GM21390 (cell line): ENCODE measurements at regions not wholly inside any gene's neighbourhood (a gene's known extent, or its start where the extent isn't known, plus 50 kb on each side); places are given as distances from the start of the nearest gene placed in this dataset.

ENCODE experiments used
- ATAC-seq: cut with Tn5 transposase; IDR thresholded peaks from one replicate; pipeline ENCODE4 v1.9.1; 2021; ENCODE audit not compliant: unreplicated experiment

DNA sequence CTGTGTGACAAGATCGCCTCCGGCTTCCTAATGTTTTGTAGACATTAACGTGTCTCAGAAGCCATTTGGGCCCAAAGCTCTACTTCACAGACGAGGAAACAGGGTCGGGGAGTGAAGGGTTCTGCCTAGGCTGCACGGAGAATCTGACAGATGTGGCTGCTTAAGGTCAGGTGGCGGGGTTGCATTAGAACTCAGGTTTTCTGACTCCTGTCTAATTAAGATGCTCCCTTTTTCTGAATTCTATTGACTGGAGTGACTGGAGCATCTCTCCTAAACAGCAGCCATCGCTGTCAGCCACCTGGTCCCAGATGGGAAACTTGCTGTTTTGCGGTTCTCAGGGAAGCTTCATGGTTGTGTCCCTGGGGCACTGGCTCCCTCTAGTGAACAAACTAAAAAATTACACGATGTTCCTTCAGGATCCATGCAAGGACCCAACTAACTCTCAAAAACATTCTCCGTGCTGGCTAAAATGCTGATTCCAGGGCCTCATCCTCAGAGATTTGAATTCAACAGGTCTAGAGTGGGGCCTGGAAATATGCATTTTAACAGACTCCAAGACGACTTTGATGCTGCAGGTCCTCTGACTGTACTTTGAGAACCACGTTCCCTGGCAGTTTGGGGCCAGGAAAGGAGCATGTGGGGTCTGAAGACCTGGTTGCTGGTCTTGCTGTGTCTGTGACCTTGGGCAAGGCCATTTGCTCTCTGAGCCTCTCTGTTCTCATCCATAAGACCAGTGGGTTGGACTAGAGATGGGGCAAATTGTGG lies 117.4 kb downstream of the IRF8 start:
- ATAC-seq: no peak

DNA sequence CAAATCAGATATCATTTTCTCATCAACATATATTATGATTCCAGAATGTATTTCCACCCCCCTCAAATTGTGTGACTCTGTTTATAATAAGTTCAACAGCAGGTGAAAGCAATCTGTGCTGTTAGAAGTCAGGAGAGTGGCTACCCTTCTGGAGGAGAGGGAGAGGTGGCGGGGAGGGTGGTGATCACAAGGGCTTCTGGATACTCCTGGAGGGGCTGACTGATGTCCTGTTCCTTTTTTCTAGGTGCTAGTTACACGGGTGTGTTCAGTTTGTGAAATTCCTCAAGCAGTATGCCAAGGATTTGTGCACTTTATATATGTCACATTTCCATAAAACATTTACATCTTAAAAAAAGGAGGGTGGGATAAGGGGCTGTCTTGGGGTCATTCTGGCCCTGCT lies 119.1 kb downstream of the IRF8 start:
- no peak for ATAC-seq

DNA sequence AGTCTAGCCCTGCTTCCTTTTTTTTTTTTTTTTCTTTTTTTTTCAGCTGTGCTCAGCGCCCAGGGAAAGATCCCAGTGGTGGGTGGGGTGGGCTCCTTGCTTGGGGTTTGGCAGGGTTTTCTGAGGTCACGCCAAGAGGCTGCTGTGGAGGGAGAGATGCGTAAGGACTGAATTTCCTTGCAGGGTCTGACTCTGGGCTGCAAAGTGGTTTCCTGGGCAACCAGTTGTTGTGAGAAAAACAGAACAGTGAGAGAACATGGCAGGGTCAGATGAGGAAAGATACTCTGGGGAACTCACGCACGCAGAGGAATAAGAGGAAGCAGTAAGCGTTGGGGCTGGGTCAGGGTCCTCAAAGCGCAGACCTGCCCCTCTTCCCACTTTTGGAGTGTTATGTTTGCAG lies 119.5 kb downstream of the IRF8 start:
- no peak for ATAC-seq

DNA sequence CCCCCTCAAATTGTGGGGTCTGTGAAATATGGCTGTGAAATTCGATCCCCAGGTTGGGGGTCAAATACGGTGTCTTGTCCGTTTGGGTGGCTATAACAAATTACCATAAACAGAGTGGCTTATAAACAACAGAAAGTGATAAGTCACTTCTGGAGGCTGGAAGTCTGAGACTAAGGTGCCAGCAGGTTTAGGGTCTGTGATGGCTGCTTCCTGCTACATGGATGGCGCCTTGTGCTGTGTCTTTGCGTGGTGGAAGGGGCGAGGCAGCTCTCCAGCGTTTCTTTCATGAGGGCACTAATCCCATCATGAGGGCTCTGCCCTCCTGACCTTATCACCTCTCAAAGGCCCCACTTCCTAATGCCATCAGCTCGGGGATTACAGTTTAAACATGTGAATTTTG lies 120.0 kb downstream of the IRF8 start:
- no peak for ATAC-seq

DNA sequence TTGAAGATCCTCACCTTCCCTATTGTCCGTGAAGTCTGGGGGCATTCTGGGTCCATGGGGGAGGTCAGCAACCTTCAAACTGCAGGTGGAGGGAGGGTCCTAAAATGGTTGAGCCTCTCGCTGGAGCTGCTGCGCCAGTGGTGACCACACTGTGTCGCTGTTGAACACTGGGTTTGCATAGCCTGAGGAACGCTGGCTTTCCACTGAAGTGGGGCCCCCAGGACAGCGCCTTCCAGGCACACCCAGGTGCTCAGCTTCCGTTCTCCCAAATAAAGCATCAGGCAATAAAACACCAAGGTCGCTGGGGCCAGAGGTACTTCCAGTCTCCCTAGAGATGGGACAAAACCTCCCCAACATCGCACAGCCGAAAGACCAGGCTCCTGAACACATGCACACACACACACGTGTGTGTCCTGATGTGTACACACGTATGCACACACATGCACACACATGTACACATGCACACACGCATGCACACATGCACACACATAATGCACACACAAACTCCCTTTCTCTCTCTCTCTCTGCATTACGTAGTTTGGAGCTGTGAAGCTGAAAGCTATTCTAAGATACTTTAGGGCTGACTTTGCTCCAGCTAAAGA lies 120.6 kb downstream of the IRF8 start:
- no peak for ATAC-seq

DNA sequence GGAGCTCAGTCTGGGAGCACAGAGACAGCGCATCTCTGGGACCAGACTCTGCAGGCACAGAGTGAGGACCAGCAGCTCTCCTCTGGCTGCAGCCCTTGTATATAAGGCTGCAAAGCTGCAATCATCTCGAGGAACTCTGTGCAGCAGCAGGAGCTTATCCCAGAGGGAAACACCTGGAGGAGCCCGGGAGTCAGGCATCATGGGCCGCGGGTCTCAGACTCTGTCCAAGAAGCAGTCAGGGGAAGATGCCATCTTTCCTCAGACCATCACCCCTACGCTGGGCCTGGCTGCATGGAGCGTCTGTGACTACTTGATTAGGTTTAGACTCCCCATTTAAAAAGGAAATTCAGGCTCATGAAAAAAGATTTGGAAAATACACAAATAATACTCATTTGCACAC lies 122.0 kb downstream of the IRF8 start:
- ATAC-seq: no peak

DNA sequence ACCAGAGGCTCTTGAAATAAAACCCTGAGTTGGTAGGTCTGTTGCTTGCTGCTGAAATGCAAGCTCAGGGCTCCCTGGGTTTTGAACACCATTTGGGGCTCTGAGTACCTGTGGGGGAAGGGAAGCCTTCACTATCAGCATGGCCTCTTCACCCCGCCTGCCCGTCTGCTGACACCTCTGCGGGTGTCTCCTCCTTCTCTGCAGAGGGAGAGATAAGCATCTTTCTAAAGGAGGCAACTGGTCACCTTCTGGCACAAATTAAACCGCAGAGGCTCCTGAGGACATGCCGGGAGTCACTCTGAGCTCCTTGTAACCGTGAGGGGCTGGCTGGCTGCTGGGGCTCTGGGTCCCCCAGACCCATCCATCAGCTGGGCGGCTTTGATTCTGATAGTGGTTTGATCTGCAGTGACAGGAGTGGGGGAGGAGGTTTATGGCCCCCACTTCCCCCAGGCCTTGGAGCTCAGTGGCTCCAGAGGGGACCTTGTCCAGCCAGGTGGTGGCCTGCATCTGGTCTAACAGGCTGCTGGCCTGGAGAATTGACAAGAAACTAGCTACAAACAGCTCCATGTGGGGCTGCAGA lies 123.5 kb downstream of the IRF8 start:
- ATAC-seq: no peak

DNA sequence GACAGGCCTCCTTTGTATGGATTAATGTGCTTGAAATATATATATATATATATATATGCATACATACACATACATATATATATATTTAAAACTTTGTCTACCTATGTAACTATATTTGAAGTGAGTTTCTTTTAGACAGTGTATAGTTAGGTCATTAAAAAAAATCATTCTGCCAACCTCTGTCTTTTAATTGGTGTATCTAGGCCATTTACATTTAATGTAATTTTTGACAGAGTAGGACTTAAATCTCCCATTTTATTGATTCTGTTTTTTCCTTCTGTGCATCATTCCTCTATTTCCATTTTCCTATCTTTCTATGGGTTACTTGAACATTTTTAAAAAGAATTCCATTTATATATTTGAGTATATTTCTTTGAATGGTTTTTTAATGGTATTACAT lies 125.2 kb downstream of the IRF8 start:
- no peak for ATAC-seq

DNA sequence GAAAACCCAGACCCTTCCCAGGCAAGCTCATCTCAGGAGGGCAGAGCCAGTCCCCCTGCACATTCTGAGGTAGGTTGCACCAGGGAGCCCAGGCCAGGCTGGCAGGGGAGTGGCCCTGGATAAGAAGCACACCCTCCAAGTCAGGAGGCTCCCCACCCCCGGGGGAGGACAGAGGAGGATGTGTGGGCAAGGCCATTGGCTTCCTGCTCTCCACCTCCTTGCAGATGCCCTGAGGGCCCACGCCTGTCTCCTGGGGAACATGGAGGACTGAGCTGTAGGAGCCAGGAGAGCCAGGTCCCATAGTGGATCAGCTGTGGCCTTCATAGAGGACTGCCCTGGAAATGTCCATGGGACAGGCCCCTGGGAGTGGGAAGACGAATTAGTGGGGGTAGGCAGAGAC lies 126.7 kb downstream of the IRF8 start:
- ATAC-seq: no peak

DNA sequence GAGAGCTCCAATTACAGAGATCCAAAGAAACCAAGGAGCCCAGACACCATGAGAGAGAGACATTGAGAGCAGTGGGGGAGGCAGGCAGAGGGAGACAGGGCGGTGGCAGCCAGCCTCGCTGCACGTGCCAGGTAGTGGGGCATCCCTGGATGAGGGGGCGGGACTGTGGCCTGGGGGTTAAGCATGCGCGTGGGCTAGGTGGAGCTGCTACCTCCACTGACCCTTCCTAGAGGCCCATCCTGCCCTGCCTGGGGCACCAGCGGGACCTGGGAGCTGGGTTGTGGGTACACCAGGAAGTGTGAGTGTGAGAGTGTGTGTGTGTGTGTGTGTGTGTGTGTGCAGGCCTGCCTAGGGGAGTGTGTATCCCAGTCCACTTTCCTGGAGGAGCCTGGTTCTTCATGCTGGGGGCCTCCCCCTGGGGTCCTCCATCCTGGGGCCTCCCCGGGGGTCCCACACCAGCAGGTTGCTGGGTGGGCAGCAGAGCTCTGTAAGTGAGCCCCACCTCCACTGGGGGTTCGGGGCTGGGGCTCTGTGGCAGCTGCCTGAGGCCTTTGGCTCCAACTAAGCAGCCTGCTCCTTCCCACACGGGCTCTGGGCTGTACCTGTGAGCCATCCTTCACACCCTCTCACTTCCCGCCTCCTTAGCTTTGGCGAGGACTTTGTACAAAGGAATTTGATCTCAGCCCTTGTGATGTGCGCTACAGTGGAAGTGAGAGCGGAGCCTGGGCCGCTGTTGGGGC lies 127.4 kb downstream of the IRF8 start:
- ATAC-seq: no peak

DNA sequence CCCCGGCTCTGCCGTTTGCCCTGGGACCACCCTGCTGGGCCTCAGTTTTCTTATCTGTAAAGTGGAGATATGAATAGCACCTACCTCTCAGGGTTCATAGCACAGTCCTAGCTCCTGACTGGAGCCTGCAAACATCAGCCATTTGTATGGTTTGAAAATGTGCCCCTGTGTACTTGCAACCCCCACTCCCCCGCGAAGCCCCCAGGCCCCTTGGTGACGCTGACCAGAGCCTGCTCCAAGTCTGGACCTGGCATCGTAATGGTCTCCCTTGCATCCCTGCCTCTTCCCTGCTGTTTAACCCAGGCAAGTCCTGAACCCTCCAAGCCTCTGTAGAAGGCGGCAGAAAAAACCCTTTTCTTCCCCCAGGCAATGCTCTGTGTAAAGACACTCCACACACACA lies 128.0 kb downstream of the IRF8 start:
- ATAC-seq: no peak

DNA sequence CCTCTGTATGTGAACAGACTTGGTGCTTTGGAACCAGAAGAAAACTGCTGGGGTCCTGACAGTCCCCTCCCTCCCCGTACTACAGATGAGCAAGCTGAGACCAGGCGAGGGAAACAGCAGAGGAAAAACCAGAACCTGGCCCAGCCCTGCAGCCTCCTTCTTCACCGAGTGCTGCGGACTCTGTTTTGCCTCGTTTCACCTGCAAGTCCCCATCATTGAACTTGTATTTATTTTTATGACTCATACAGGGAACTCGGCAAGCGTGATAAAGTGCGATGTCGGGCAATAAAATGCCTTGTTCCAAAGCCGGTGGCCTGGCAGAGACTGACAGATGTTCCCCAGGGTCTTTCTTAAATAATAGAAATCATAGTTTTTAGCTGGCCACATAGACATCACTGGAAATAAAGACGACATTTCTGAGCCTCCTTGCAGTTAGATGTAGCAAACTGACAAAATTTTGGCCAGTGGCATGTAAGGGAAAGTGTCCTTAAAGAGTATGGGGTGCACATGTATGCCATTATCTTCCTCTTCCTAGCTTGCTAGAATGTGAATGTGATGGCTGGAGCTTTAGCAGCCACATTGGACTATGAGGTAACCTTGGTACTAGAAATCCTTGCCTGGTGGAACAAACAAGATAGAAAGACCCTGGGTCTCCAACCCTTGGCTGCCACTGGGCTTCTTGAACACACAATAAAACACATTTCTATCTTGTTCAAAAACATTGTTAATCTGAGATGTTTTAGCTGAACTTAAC lies 128.6 kb downstream of the IRF8 start:
- ATAC-seq: no peak

DNA sequence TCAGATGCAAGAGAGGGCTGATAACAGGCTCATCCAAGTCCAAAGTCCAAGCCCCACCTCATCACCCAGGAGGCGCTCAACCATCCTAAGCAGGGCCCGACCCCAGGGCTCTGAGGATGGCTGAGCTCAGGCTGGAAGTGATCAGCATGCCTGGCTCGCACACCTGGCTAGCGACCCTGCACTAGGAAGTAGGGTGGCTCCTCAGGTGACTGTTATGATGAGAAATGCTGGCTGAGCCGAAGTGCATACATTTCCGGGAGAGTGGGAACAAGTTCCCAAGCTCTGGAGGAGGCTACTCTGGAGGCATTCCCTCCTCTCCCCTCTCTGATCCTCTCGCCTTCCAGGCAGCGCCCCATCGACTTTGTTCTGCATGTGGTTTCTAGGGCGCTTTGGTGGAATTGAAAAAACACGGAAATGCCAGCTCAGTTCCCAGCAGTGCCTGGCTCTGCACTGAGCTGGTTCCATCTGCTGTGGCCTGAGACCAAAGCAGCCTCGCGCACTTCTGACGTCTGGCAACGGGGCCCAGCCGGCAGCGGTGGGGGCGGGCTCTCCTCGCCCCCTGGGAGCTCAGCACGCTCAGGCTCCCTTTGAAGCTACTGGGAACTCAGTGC lies 130.3 kb downstream of the IRF8 start:
- no peak for ATAC-seq

DNA sequence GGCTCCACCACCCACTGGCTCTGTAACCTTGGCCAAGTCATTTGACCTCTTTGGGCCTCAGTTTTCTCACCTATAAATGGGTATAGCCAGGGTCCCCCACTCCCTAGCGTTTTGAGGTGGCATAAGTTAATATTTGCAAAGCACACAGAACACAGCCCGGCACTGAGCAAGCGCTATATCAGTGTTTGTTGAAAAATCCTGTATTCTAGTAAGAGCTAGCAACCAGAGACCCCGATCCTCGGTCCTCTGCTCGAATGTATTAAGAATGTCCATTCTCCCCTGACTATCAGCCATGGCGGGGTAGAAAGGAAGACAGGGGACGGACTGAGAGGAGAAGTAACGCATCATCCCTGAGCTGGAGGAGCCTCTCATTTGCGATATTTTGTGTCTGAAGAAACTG lies 131.2 kb downstream of the IRF8 start:
- ATAC-seq: no peak

DNA sequence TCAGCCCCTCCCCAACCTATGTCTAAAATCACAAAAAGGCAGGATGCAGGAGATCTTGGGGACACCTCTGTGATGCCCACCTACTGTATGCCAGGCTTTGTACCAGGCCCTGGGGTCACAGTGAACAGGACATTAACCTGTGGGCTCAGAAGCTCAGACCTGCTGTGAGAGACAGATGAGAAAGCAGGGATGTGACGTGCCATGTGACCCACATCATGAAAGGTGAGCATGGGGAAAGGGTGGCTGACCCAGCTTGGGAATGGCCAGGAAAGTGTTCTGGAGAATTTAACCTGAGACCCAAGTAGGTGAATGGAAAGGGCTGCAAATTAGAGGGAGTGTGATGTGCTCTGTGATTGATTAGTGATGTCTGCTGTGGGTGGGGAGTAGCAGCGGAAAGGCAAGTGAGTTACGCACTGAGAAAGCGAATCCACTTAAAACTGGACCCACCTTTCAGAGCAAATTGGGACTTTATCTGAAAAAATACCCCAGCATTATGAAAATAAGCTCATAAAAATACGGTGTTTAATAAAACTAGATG lies 132.2 kb downstream of the IRF8 start:
- ATAC-seq: no peak

DNA sequence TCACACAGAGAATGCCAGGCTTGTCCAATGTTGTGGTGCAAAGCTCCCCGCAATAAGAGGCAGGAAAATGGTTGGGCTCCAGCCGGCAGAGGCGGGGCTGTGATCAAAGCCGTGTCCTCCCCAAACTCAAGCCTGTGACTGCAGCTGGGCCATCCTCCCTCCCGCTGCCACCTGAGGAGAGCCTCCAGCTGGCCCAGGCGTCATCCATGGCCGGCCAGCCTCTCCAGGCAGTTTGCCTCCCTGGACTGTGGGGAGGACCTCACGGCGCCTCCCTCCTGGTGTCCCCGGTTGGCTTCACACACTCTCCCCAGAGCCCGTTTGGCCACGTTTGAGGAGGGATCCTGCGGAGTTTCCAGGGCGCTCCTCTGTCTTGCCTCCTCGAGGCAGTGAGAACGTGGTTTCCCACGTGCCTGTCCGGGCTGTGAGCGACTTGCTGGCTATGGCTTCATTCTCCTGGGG lies 134.1 kb downstream of the IRF8 start:
- ATAC-seq: no peak

DNA sequence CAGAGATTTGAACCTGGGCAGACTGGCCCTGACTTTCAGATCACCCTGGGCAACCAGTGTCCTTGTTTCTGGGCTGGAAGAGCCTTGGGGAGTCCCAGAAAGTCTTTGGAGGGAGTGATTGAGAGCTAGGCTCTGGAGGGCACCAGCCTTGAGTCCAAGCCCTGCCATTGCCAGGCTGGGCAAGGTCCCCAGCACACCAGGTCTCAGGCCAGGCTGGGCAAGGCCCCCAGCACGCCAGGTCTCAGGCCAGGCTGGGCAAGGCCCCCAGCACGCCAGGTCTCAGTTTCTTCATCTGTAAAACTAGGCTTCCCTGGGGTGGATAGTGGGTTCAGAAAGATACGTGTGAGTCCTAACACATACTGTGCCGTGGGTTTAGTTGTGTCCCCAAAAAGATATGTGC lies 135.0 kb downstream of the IRF8 start:
- ATAC-seq: no peak

DNA sequence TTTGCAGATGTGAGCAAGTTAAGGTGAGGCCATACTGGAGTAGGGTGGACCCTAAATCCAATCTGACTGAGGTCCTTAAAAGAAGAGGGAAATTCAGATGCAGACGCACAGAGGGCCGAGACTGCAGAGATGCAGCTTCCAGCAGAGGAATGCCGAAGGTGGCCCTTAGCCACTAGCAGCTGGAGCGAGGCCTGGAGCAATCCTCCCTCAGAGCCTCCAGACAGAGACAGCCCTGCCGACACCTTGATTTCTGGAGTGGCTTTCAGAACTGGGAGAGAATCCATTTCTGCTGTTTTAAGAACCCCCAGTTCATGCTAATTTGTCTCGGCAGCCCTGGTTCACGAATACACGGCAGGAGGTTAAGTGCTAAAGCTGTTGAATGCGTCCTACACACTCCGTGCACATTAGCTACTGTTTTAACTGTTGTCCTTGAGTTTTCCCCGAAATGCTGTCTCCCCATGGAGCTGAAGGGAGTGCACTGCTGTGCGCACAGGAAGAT lies 135.5 kb downstream of the IRF8 start:
- no peak for ATAC-seq

DNA sequence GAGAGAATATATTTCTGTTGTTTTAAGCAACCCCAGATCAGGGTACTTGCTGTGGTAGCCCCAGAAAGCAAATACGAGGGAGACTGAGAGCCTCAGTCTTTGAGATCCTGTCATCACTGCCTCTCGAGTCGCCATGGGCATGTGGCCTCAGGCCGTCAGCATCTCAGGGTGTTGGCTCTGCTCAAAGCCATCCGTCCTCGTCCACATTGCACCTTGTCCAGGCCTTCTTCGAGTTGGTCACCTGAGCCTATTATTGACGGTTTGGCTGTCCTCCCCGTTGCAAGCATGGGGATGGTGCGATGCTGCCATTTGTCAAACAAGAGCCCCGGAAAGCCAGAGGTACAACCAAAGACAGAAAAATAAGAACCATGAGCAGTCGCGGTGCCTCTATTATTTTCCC lies 136.9 kb downstream of the IRF8 start:
- no peak for ATAC-seq
